ENCODE measurements at regions not wholly inside any gene's neighbourhood (a gene's known extent, or its start where the extent isn't known, plus 50 kb on each side); places are given as distances from the start of the nearest gene placed in this dataset.
"Not testable (repeated sequence)": the region's sequence is repeated elsewhere in the genome, so short reads cannot be mapped to it uniquely, and the experiment has no call there.

- H3K27me3 ChIP-seq (ENCODE audit: insufficient read depth, low read length) = peaks cover 13% of the 10 kb centered on the region; the same call in 1 of the 2 replicates
- H3K4me1 ChIP-seq (ENCODE audit: control insufficient read depth, insufficient read depth, low read length, unreplicated experiment) = no peaks in the 10 kb centered on the region
- H3K36me3 ChIP-seq (ENCODE audit: insufficient read depth, low read length) = no peaks in the 10 kb centered on the region
- no peak overlapping the region for H3K27ac ChIP-seq (ENCODE audit: low read depth, low read length)
- H3K79me2 ChIP-seq (ENCODE audit: control insufficient read depth, insufficient read depth, low read length, unreplicated experiment) = no peaks in the 10 kb centered on the region
- H2AFZ ChIP-seq (ENCODE audit: low read length, unreplicated experiment) = no peak overlapping the region
- H3K4me3 ChIP-seq (ENCODE audit: low read depth, low read length) = no peak overlapping the region
Measured at GRCh38 chr10:42883993-42884983, 101.7 kb downstream of the BMS1 start.

- Histone ChIP-seq H3K4me3 (ENCODE audit: low read depth, low read length) (no peak overlapping the region), H3K4me1 (ENCODE audit: control insufficient read depth, insufficient read depth, low read length, unreplicated experiment) (no peaks in the 10 kb centered on the region), H3K79me2 (ENCODE audit: control insufficient read depth, insufficient read depth, low read length, unreplicated experiment) (no peaks in the 10 kb centered on the region), H3K36me3 (ENCODE audit: insufficient read depth, low read length) (no peaks in the 10 kb centered on the region), H2AFZ (ENCODE audit: low read length, unreplicated experiment) (no peak overlapping the region), H3K27ac (ENCODE audit: low read depth, low read length) (no peak overlapping the region), H3K27me3 (ENCODE audit: insufficient read depth, low read length) (peaks cover 12% of the 10 kb centered on the region; the same call in 1 of the 2 replicates)
Measured at GRCh38 chr10:42885491-42886270, 103.1 kb downstream of the BMS1 start.

GRCh38 chr10:42887734-42888503 is 105.3 kb downstream of the BMS1 start:
- Histone ChIP-seq H3K27me3 (ENCODE audit: insufficient read depth, low read length) (peaks cover 11% of the 10 kb centered on the region; the same call in 1 of the 2 replicates), H3K79me2 (ENCODE audit: control insufficient read depth, insufficient read depth, low read length, unreplicated experiment) (no peaks in the 10 kb centered on the region), H3K4me1 (ENCODE audit: control insufficient read depth, insufficient read depth, low read length, unreplicated experiment) (no peaks in the 10 kb centered on the region), H2AFZ (ENCODE audit: low read length, unreplicated experiment) (no peak overlapping the region), H3K36me3 (ENCODE audit: insufficient read depth, low read length) (no peaks in the 10 kb centered on the region), H3K27ac (ENCODE audit: low read depth, low read length) (no peak overlapping the region), H3K4me3 (ENCODE audit: low read depth, low read length) (no peak overlapping the region)

- Histone ChIP-seq H3K79me2 (ENCODE audit: control insufficient read depth, insufficient read depth, low read length, unreplicated experiment) (no peaks in the 10 kb centered on the region), H3K4me1 (ENCODE audit: control insufficient read depth, insufficient read depth, low read length, unreplicated experiment) (no peaks in the 10 kb centered on the region), H3K27me3 (ENCODE audit: insufficient read depth, low read length) (peaks cover 17% of the 10 kb centered on the region), H3K36me3 (ENCODE audit: insufficient read depth, low read length) (no peaks in the 10 kb centered on the region), H3K27ac (ENCODE audit: low read depth, low read length) (no peak overlapping the region), H3K4me3 (ENCODE audit: low read depth, low read length) (no peak overlapping the region), H2AFZ (ENCODE audit: low read length, unreplicated experiment) (no peak overlapping the region)
Measured at GRCh38 chr10:42888504-42889095, 106.0 kb downstream of the BMS1 start.

- no peaks in the 10 kb centered on the region for H3K4me1 ChIP-seq (ENCODE audit: control insufficient read depth, insufficient read depth, low read length, unreplicated experiment)
- no peak overlapping the region for H3K27ac ChIP-seq (ENCODE audit: low read depth, low read length)
- H3K4me3 ChIP-seq (ENCODE audit: low read depth, low read length) = no peak overlapping the region
- H3K36me3 ChIP-seq (ENCODE audit: insufficient read depth, low read length) = no peaks in the 10 kb centered on the region
- no peaks in the 10 kb centered on the region for H3K79me2 ChIP-seq (ENCODE audit: control insufficient read depth, insufficient read depth, low read length, unreplicated experiment)
- no peak overlapping the region for H2AFZ ChIP-seq (ENCODE audit: low read length, unreplicated experiment)
- H3K27me3 ChIP-seq (ENCODE audit: insufficient read depth, low read length) = peaks cover 55% of the 10 kb centered on the region
Measured at GRCh38 chr10:42896735-42897134, 114.1 kb downstream of the BMS1 start.

GRCh38 chr10:42898037-42898960 is 115.7 kb downstream of the BMS1 start:
- no peak overlapping the region for H2AFZ ChIP-seq (ENCODE audit: low read length, unreplicated experiment)
- H3K4me3 ChIP-seq (ENCODE audit: low read depth, low read length) = no peak overlapping the region
- no peaks in the 10 kb centered on the region for H3K79me2 ChIP-seq (ENCODE audit: control insufficient read depth, insufficient read depth, low read length, unreplicated experiment)
- H3K27ac ChIP-seq (ENCODE audit: low read depth, low read length) = no peak overlapping the region
- H3K27me3 ChIP-seq (ENCODE audit: insufficient read depth, low read length) = peaks cover 48% of the 10 kb centered on the region
- H3K4me1 ChIP-seq (ENCODE audit: control insufficient read depth, insufficient read depth, low read length, unreplicated experiment) = no peaks in the 10 kb centered on the region
- H3K36me3 ChIP-seq (ENCODE audit: insufficient read depth, low read length) = no peaks in the 10 kb centered on the region

GRCh38 chr10:42899036-42899435 is 116.4 kb downstream of the BMS1 start:
- Histone ChIP-seq H3K79me2 (ENCODE audit: control insufficient read depth, insufficient read depth, low read length, unreplicated experiment) (no peaks in the 10 kb centered on the region), H3K4me3 (ENCODE audit: low read depth, low read length) (no peak overlapping the region), H3K4me1 (ENCODE audit: control insufficient read depth, insufficient read depth, low read length, unreplicated experiment) (no peaks in the 10 kb centered on the region), H3K36me3 (ENCODE audit: insufficient read depth, low read length) (no peaks in the 10 kb centered on the region), H3K27me3 (ENCODE audit: insufficient read depth, low read length) (peaks cover 43% of the 10 kb centered on the region), H3K27ac (ENCODE audit: low read depth, low read length) (no peak overlapping the region), H2AFZ (ENCODE audit: low read length, unreplicated experiment) (no peak overlapping the region)

- not testable (repeated sequence) for H3K79me2 ChIP-seq (ENCODE audit: control insufficient read depth, insufficient read depth, low read length, unreplicated experiment); H3K4me1 ChIP-seq (ENCODE audit: control insufficient read depth, insufficient read depth, low read length, unreplicated experiment); H3K4me3 ChIP-seq (ENCODE audit: low read depth, low read length); H3K36me3 ChIP-seq (ENCODE audit: insufficient read depth, low read length); H3K27ac ChIP-seq (ENCODE audit: low read depth, low read length); H2AFZ ChIP-seq (ENCODE audit: low read length, unreplicated experiment)
- peaks cover 33% of the 10 kb centered on the region for H3K27me3 ChIP-seq (ENCODE audit: insufficient read depth, low read length)
Measured at GRCh38 chr10:42900346-42900745, 117.8 kb downstream of the BMS1 start.

GRCh38 chr10:42911359-42911758 is 128.8 kb downstream of the BMS1 start:
- Histone ChIP-seq H3K36me3 (ENCODE audit: insufficient read depth, low read length) (no peaks in the 10 kb centered on the region), H3K4me3 (ENCODE audit: low read depth, low read length) (no peak overlapping the region), H3K4me1 (ENCODE audit: control insufficient read depth, insufficient read depth, low read length, unreplicated experiment) (no peaks in the 10 kb centered on the region), H3K27ac (ENCODE audit: low read depth, low read length) (no peak overlapping the region), H3K27me3 (ENCODE audit: insufficient read depth, low read length) (no peaks in the 10 kb centered on the region), H3K79me2 (ENCODE audit: control insufficient read depth, insufficient read depth, low read length, unreplicated experiment) (no peaks in the 10 kb centered on the region), H2AFZ (ENCODE audit: low read length, unreplicated experiment) (no peak overlapping the region)
